IMR-90 (cell line): ENCODE measurements at regions not wholly inside any gene's neighbourhood (a gene's known extent, or its start where the extent isn't known, plus 50 kb on each side); places are given as distances from the start of the nearest gene placed in this dataset.

Source experiments
- ATAC-seq: fragments of 200-7000 bp; cut with Tn5 transposase; 2 replicates; pipeline ENCODE4 v1.9.1; 2020; ENCODE audit warnings: low read depth, mild to moderate bottlenecking, moderate library complexity
- BruUV-seq: library from RNA; stranded (reverse); fragments of 400-500 nt; replicated peaks from 2 replicates; lab custom pipeline; 2021; lab: Mats Ljungman, UMichigan
- CTCF ChIA-PET: fragments of 300-600 bp; formaldehyde crosslinking; extraction: SDS; loops from one replicate; lab custom pipeline; 2021; ENCODE audit warnings: antibody characterized with exemption; lab: Yijun Ruan, JAX
- POLR2A ChIA-PET: fragments of 300-600 bp; sonication (Branson Sonifier 250); formaldehyde crosslinking; loops from one replicate; lab custom pipeline; 2022; ENCODE audit warnings: antibody characterized with exemption; ENCODE audit not compliant: unreplicated experiment; lab: Charles Lee
- DNase-seq: peaks from one replicate; pipeline ENCODE4 v3.0.0; 2013
- H2AFZ ChIP-seq: replicated peaks from 2 replicates; pipeline ENCODE3; 2013; ENCODE audit warnings: low read length, mild to moderate bottlenecking; ENCODE audit not compliant: poor library complexity
- H2AK5ac ChIP-seq: 2 replicates; pipeline ENCODE4 v1.6.1; 2013; ENCODE audit warnings: low read depth, low read length, inconsistent platforms
- H2AK9ac ChIP-seq: replicated peaks from 2 replicates; pipeline ENCODE3; 2013; ENCODE audit warnings: mild to moderate bottlenecking, low read depth, low read length, moderate library complexity; ENCODE audit not compliant: poor library complexity
- H2BK120ac ChIP-seq: 2 replicates; pipeline ENCODE4 v1.6.1; 2013; ENCODE audit warnings: low read depth, low read length, inconsistent platforms
- H2BK15ac ChIP-seq: 3 replicates; pipeline ENCODE4 v1.6.1; 2013; ENCODE audit warnings: low read depth, low read length, inconsistent platforms
- H2BK20ac ChIP-seq: 2 replicates; pipeline ENCODE4 v1.6.1; 2013; ENCODE audit warnings: low read depth, mild to moderate bottlenecking, inconsistent platforms, low read length, moderate library complexity
- H2BK5ac ChIP-seq: 2 replicates; pipeline ENCODE4 v1.6.1; 2013; ENCODE audit warnings: mild to moderate bottlenecking, low read depth, low read length, inconsistent platforms; ENCODE audit not compliant: poor library complexity, severe bottlenecking
- H3K14ac ChIP-seq: replicated peaks from 2 replicates; pipeline ENCODE4 v1.6.1; 2013; ENCODE audit warnings: low read depth, low read length, inconsistent platforms
- H3K18ac ChIP-seq: 2 replicates; pipeline ENCODE4 v1.6.1; 2013; ENCODE audit warnings: low read depth, low read length, control low read depth
- H3K23ac ChIP-seq: 2 replicates; pipeline ENCODE4 v1.6.1; 2013; ENCODE audit warnings: low read depth, low read length, inconsistent platforms
- H3K27ac ChIP-seq: 2 replicates; pipeline ENCODE4 v1.5.1; 2013; ENCODE audit warnings: mild to moderate bottlenecking, control low read depth, low read length; ENCODE audit not compliant: insufficient read depth
- H3K27me3 ChIP-seq: 2 replicates; pipeline ENCODE4 v1.6.1; 2013; ENCODE audit warnings: low read length; ENCODE audit not compliant: control insufficient read depth, insufficient read depth
- H3K36me3 ChIP-seq: 2 replicates; pipeline ENCODE4 v1.6.1; 2013; ENCODE audit warnings: low read length, mixed read lengths; ENCODE audit not compliant: control insufficient read depth, insufficient read depth
- H3K4ac ChIP-seq: 2 replicates; pipeline ENCODE4 v1.6.1; 2013; ENCODE audit warnings: low read depth, low read length, inconsistent platforms
- H3K4me1 ChIP-seq: 2 replicates; pipeline ENCODE4 v1.6.1; 2013; ENCODE audit warnings: low read length, mixed read lengths; ENCODE audit not compliant: control insufficient read depth, insufficient read depth
- H3K4me2 ChIP-seq: 2 replicates; pipeline ENCODE4 v1.6.1; 2013; ENCODE audit warnings: low read depth, mild to moderate bottlenecking, control low read depth, low read length, moderate library complexity
- H3K4me3 ChIP-seq: 2 replicates; pipeline ENCODE4 v1.5.1; 2013; ENCODE audit warnings: low read depth, mild to moderate bottlenecking, control low read depth, low read length, moderate library complexity; ENCODE audit not compliant: insufficient read depth
- H3K56ac ChIP-seq: 2 replicates; pipeline ENCODE4 v1.6.1; 2013; ENCODE audit warnings: low read length, inconsistent platforms; ENCODE audit not compliant: insufficient read depth; ENCODE audit errors: extremely low read depth
- H3K79me1 ChIP-seq, 2 experiments: 2 replicates each; pipeline ENCODE4 v1.6.1; 2013; ENCODE audit warnings: low read length in 2 of 2, inconsistent platforms in 1 of 2, low read depth in 1 of 2
- H3K9ac ChIP-seq: 2 replicates; pipeline ENCODE4 v1.6.1; 2013; ENCODE audit warnings: low read depth, low read length, control low read depth
- H3K9me1 ChIP-seq: 2 replicates; pipeline ENCODE4 v1.6.1; 2013; ENCODE audit warnings: low read length, inconsistent platforms; ENCODE audit not compliant: insufficient read depth
- H3K9me3 ChIP-seq: 2 replicates; pipeline ENCODE4 v1.6.1; 2013; ENCODE audit warnings: low read length; ENCODE audit not compliant: control insufficient read depth, insufficient read depth
- H4K20me1 ChIP-seq: 2 replicates; pipeline ENCODE4 v1.6.1; 2013; ENCODE audit warnings: low read length, inconsistent platforms; ENCODE audit not compliant: insufficient read depth
- H4K5ac ChIP-seq: 2 replicates; pipeline ENCODE4 v1.6.1; 2013; ENCODE audit warnings: mild to moderate bottlenecking, low read depth, low read length, control low read depth
- H4K8ac ChIP-seq, 2 experiments: 2 replicates each; pipeline ENCODE4 v1.6.1; 2013; ENCODE audit warnings: low read depth in 2 of 2, low read length in 2 of 2, control low read depth in 1 of 2, inconsistent platforms in 1 of 2
- H4K91ac ChIP-seq: 2 replicates; pipeline ENCODE4 v1.6.1; 2013; ENCODE audit warnings: low read depth, low read length, inconsistent platforms; ENCODE audit not compliant: insufficient read depth
- SMC3 ChIP-seq: fragments of 150-350 bp; IDR thresholded peaks from 2 replicates; pipeline ENCODE4 v1.6.1; 2016; ENCODE audit warnings: low read depth, mild to moderate bottlenecking, antibody characterized with exemption, low read length, moderate library complexity
- WGBS, 2 experiments: methylation state at CpG; one replicate each; pipeline versions ENCODE4 v1.1.5 to v1.1.7; 2013; ENCODE audit warnings: missing lambda C conversion rate in 2 of 2; ENCODE audit not compliant: insufficient read length in 1 of 2; ENCODE audit errors: extremely low coverage in 2 of 2; 5-methylcytosine and 5-hydroxymethylcytosine counted together
- dilution Hi-C: fragments of 300-500 bp; cut with HindIII; formaldehyde crosslinking; loops from one replicate; pipeline ENCODE4 v1.14.3; 2018; ENCODE audit warnings: low sequenced_read_pairs; ENCODE audit not compliant: unreplicated experiment
- in situ Hi-C: fragments of 300-500 bp; cut with MboI; formaldehyde crosslinking; loops from 3 replicates; pipeline ENCODE4 v1.14.3; 2019; ENCODE audit warnings: low sequenced_read_pairs, inconsistent platforms, mixed read lengths
- intact Hi-C: fragments of 100-400 bp; cut with micrococcal nuclease; formaldehyde crosslinking; loops from 2 replicates; pipeline ENCODE4 v1.10.0; 2022

DNA sequence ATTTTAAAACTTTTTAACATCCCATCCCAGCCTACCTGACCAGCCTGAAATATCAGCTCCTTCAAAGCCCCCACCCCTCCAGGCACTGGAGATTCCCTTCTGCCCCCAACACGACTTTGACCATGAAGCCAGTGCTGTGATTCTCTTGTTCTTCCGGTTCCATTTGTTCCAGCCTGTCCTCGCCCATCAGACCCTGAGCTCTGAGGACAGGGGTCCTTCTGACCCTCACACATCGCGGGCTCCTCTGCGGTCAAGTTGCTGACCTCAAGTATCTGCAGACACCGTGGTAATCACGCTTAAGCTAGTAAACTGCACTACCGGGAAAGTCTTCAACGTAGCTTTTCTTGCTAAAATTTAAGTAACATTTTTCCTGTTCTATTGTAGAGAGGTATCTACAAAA is 282.2 kb upstream of the SALL3 start:
- Histone ChIP-seq H2AK5ac (no peak overlapping the region), H3K79me1 (no peaks in the 10 kb centered on the region), H3K23ac (no peak overlapping the region), H3K27me3 (no peaks in the 10 kb centered on the region), H2AFZ (no peak overlapping the region), H2BK20ac (no peak overlapping the region), H2BK5ac (no peak overlapping the region), H2BK15ac (no peak overlapping the region), H4K91ac (no peak overlapping the region), H3K18ac (no peak overlapping the region), H3K4me3 (no peak overlapping the region), H2BK120ac (no peak overlapping the region), H3K9me3 (peaks cover 25% of the 10 kb centered on the region), H2AK9ac (no peak overlapping the region), H4K8ac (no peak overlapping the region), H3K27ac (no peak overlapping the region), H3K4me1 (no peaks in the 10 kb centered on the region), H3K4me2 (no peak overlapping the region), H4K5ac (no peak overlapping the region), H3K9ac (no peak overlapping the region), H3K36me3 (no peaks in the 10 kb centered on the region), H3K9me1 (no peaks in the 10 kb centered on the region), H3K4ac (no peak overlapping the region), H3K56ac (no peak overlapping the region), H3K14ac (no peak overlapping the region), H4K20me1 (no peaks in the 10 kb centered on the region)
- in situ Hi-C loops = no loop called here
- intact Hi-C loops = no loop called here
- POLR2A ChIA-PET = no interaction called here
- TF ChIP-seq SMC3 = no peak
- CTCF ChIA-PET = no interaction called here
- dilution Hi-C loops = no loop called here
- BruUV-seq = no TSS peak
- DNase-seq = no peak
- WGBS, 2 experiments = 80% methylated on average over 1 of the region's 10 CpGs; no CpG with 5 or more reads in 1 of the 2 experiments
- ATAC-seq = no peak
